ENCODE measurements at regions not wholly inside any gene's neighbourhood (a gene's known extent, or its start where the extent isn't known, plus 50 kb on each side); places are given as distances from the start of the nearest gene placed in this dataset.

GRCh38 chr6:97663252-97663651 is 380.2 kb upstream of the MMS22L start:
- ATAC-seq: no peak
- TF ChIP-seq ZNF8 (CRISPR knock-in tag; IDR thresholded peaks at IDR 0.05): no peak
- no peak for TF ChIP-seq POU6F1 (CRISPR knock-in tag; IDR thresholded peaks at IDR 0.05; ENCODE audit: borderline replicate concordance, low read depth)
- no peak for TF ChIP-seq ZFP30 (CRISPR knock-in tag; IDR thresholded peaks at IDR 0.05)
- TF ChIP-seq PATZ1 (CRISPR knock-in tag; IDR thresholded peaks at IDR 0.05; ENCODE audit: borderline replicate concordance): no peak
- no peak for TF ChIP-seq BACH2 (CRISPR knock-in tag; IDR thresholded peaks at IDR 0.05; ENCODE audit: borderline replicate concordance)

- no peak for ATAC-seq
- TF ChIP-seq ZFP30 (CRISPR knock-in tag; IDR thresholded peaks at IDR 0.05): no peak
- no peak for TF ChIP-seq ARNTL (CRISPR knock-in tag; IDR thresholded peaks at IDR 0.05; ENCODE audit: borderline replicate concordance, low read depth)
- no peak for TF ChIP-seq POU6F1 (CRISPR knock-in tag; IDR thresholded peaks at IDR 0.05; ENCODE audit: borderline replicate concordance, low read depth)
- TF ChIP-seq RARB (CRISPR knock-in tag; IDR thresholded peaks at IDR 0.05): no peak
- no peak for TF ChIP-seq ZNF565 (CRISPR knock-in tag; conservative IDR thresholded peaks at IDR 0.05; ENCODE audit: low read depth)
- no peak for TF ChIP-seq TOX (CRISPR knock-in tag; IDR thresholded peaks at IDR 0.05; ENCODE audit: borderline replicate concordance)
- TF ChIP-seq ESRRG (CRISPR knock-in tag; IDR thresholded peaks at IDR 0.05): no peak
Observed at GRCh38 chr6:97665446-97665845, 382.4 kb upstream of the MMS22L start.

GRCh38 chr6:97666889-97667288 is 383.9 kb upstream of the MMS22L start:
- TF ChIP-seq ZNF8 (CRISPR knock-in tag; IDR thresholded peaks at IDR 0.05): no peak
- no peak for TF ChIP-seq RARB (CRISPR knock-in tag; IDR thresholded peaks at IDR 0.05)
- TF ChIP-seq OSR1 (CRISPR knock-in tag; IDR thresholded peaks at IDR 0.05): no peak
- no peak for ATAC-seq

GRCh38 chr6:97668716-97669115 is 385.7 kb upstream of the MMS22L start:
- no peak for ATAC-seq
- TF ChIP-seq CREB5 (CRISPR knock-in tag; IDR thresholded peaks at IDR 0.05; ENCODE audit: low read depth) (no peak), OSR1 (CRISPR knock-in tag; IDR thresholded peaks at IDR 0.05) (no peak), ESRRG (CRISPR knock-in tag; IDR thresholded peaks at IDR 0.05) (no peak), ISL1 (CRISPR knock-in tag; IDR thresholded peaks at IDR 0.05) (no peak), ARNTL (CRISPR knock-in tag; IDR thresholded peaks at IDR 0.05; ENCODE audit: borderline replicate concordance, low read depth) (no peak), SNAI2 (CRISPR knock-in tag; IDR thresholded peaks at IDR 0.05) (no peak), GLIS3 (CRISPR knock-in tag; IDR thresholded peaks at IDR 0.05) (no peak), PPARA (CRISPR knock-in tag; IDR thresholded peaks at IDR 0.05; ENCODE audit: borderline replicate concordance) (no peak)

GRCh38 chr6:97669191-97670031 is 386.4 kb upstream of the MMS22L start:
- TF ChIP-seq PATZ1 (CRISPR knock-in tag; IDR thresholded peaks at IDR 0.05; ENCODE audit: borderline replicate concordance): no peak
- TF ChIP-seq ARNTL (CRISPR knock-in tag; IDR thresholded peaks at IDR 0.05; ENCODE audit: borderline replicate concordance, low read depth): no peak
- no peak for TF ChIP-seq SNAI2 (CRISPR knock-in tag; IDR thresholded peaks at IDR 0.05)
- TF ChIP-seq CREB5 (CRISPR knock-in tag; IDR thresholded peaks at IDR 0.05; ENCODE audit: low read depth): no peak
- TF ChIP-seq CSDC2 (CRISPR knock-in tag; IDR thresholded peaks at IDR 0.05): no peak
- no peak for TF ChIP-seq TOX (CRISPR knock-in tag; IDR thresholded peaks at IDR 0.05; ENCODE audit: borderline replicate concordance)
- no peak for TF ChIP-seq OSR1 (CRISPR knock-in tag; IDR thresholded peaks at IDR 0.05)

More at GRCh38 chr6:97669191-97670031, 386.4 kb upstream of the MMS22L start:
- peak; percentile 53 for ATAC-seq

All from SK-N-SH treated with all-trans-retinoic acid at 6 μM for 48 hours (cell line).